HG03097 (cell line): ENCODE measurements at regions not wholly inside any gene's neighbourhood (a gene's known extent, or its start where the extent isn't known, plus 50 kb on each side); places are given as distances from the start of the nearest gene placed in this dataset.

ENCODE experiments used
- ATAC-seq: cut with Tn5 transposase; IDR thresholded peaks from one replicate; pipeline ENCODE4 v1.9.1; 2021; ENCODE audit not compliant: unreplicated experiment, low FRiP score

DNA sequence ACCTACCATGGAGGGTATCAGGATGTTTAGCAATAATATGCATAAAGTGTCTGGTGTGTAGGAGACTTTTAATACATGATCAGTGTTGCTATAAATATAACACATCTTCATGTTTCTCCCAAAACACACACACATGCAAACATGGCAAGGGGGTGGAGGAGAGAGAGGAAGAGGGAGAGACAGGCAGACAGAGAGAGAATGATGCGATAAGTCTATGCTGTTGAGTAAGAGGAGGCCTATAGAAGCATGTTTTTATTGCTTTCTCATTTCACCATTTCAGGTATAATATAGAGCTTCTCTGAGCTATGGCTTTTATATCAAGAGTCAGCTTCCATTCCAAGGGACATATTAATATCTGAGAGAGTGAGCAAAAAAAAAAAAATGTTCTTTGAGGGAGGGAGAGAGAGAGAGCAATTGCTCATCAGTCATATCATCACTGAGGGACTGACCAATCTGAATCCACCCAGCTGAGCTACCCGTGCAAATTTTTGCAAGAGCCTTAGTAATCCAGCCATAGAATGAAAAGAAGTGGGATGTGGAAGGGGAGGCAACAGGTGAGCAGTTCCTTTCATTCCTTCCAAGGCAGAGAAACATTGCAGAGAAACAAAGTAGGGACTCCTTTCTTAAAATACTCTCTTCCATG, 54.8 kb upstream of the RASSF8 start:
- ATAC-seq: no peak

GRCh38 chr12:25904442-25904841, 54.0 kb upstream of the RASSF8 start:
- no peak for ATAC-seq

GRCh38 chr12:25906651-25907340, 51.7 kb upstream of the RASSF8 start:
- ATAC-seq: no peak
